Stimulated activated CD8-positive, alpha-beta memory T cell treated with anti-CD3 and anti-CD28 coated beads, Interleukin-4, amount 100 ng/mL, for 24 hours (primary cell): ENCODE measurements at regions not wholly inside any gene's neighbourhood (a gene's known extent, or its start where the extent isn't known, plus 50 kb on each side); places are given as distances from the start of the nearest gene placed in this dataset.

Source experiments
- DNase-seq: peaks from one replicate; pipeline ENCODE4 v3.0.0-alpha.2; 2020; ENCODE audit warnings: low read depth

DNA sequence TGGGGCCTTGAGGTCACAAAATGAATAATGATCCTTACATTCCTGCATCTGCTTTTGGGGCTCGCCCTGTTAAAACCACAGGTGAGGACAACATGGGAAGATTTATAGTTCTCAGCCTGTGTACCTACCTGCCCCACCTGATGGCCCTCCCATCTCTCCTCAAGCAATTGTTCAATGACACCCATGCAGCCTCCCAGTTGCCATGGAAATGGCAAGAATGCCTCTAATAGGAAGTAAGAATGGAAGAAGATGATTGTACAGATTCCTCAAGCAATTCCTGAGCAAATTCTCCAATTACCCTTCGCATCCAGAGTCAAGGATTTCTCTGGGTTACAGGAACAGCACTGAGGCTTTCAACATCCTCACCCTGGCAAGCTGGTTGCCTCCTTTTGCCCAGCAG is 78.6 kb upstream of the CCL2 start:
- no peak for DNase-seq

DNA sequence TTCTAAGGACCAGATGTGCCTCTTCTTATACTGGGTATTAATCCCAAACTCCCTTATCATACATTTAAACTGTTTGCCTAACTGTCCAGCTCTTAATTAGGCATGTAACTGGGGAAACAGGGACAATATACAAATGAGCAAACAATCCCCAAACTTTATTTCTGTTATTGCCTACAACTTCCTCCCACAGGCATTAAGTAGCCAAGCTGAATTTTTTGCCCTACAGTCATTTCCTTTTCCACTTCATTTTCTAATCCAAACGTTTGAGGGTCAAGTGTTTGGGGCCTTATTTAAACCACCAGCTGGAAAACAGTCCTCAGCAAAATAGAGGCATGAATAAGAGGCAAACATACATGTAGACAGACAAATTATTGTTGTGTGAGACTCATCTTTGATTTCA is 77.4 kb upstream of the CCL2 start:
- DNase-seq: no peak

DNA sequence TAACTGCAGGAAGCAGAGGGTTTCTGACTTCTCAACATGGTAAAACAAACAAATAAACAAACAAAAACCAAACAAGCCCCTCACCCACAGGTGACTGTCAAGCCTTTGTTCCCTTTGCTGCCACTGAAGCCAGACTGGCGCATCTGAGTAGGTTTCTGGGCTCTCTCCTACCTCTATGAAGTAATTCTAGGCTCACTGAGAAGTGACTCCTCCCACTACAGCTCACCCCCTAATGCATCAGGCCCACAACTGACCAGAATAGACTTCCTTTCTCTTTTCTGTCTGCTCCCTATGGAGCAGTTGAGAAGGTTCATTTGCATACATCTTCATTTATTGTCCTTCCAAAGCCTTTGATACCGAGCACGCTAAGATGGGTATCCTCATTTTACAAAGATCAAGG is 77.0 kb upstream of the CCL2 start:
- DNase-seq: no peak

DNA sequence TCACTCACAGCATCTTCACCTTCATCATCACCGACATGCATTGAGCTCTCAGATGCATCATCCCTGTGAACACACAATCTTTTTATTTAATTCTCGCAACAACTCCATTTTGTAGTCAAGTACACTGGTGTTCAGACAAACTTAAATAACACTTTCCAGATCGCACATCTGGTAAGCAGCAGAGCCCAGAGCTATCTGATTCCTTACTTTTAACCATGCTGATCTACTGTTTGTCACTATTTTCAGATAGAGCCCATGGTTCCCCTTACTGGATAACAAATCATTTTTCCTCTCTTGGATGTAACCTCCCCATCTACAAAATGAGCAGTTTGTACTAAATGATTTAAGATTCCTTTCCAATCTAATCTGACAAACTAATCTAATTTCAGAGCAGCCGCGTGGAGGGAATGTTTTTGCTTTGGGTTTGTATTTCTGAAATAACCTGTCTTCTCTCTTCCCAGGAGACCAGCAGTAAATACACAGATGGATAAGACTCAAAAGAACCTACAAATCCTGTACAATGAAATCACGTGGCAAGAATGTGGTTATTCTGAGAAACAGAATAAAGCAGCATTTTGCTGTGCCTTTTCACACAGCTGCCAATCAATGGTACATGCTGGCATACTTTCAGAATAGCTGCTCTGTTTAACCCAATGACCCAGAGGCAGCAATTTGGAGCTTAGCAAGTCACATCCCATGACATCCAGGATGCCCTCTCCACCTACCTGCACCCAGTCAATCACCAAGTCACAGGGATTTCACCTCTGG is 72.9 kb upstream of the CCL2 start:
- DNase-seq: no peak

DNA sequence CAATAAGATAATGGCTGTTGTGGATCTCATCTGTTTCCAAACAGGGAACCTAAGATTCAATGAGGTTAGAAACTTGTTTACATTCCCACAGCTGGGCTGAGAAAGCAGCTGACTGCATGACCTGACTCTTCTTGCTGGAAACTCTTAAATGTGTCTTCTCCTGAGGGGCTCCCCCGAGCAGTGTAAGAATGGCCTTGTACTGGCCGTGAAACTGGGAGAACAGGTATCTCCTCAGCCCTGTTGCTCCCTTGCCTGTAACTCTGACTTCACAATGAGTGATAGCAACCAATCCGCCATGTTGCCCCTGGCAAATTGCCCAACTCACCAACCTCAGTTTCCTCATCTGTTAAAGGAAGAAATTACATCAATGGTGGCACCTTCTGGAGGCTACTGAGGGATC is 59.1 kb upstream of the CCL2 start:
- DNase-seq: no peak

DNA sequence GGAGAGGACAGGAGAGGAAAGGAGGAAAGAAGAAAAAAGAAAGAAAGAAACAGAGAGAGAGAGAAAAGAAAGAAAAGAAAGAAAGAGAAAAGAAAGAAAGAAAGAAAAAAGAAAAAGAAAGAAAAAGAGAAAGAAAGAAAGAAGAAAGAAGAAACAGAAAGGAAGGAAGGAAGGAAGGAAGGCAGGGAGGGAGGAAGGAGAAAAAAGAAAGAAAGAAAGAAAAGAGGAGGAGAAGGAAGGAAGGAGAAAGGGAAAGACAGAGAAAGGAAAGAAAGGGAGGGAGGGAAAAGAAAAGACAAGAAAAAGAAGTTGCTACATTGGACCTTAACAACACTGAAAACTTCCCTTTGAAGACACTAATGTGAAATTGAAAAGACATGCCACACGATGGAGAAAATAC is 56.6 kb upstream of the CCL2 start:
- no peak for DNase-seq

DNA sequence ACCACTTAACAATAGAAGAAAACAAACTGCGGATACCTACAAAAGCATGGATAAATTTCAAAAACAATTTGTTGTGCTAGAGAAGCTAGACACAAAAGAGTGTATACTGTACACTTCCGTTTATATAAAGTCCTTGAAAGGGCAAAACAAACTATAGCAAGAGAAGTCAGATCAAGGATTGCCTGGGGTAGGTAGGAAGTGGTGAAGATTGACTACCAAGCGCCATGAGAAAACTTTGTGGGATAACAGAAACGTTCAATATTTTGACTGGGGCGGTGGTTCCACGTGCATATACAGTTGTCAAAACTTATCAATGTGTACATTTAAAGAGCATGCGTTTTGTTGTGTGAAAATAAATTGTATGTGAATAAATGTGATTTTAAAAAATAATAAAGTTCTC is 55.6 kb upstream of the CCL2 start:
- DNase-seq: no peak

DNA sequence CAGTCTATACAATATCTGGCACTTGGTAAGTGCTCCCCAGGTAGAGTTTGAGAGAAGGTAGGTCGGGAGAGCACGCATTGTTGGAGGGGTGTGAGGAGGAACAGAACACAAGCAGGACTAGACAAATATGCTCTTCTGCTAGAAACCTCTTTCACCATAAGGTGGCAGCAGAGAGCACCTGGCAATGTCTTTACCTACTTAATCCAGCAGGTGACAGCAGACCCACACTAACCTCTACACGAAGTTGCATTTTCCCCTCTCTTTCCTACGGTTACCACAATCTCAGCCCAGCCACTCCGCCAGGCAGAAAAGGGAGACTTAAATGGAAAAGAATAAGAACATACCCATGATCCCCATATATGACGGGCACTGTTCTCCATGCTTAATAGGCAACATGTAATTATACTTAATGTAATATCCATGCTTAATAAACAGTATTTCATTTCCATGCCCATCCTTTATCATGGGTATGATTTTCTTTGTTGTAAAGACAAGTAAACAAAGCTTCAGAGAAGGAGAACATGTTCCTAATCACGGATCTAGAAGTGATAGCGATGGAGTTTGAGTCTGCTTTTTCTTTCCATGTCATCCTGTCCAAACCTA is 55.1 kb upstream of the CCL2 start:
- DNase-seq: peak; percentile 34

DNA sequence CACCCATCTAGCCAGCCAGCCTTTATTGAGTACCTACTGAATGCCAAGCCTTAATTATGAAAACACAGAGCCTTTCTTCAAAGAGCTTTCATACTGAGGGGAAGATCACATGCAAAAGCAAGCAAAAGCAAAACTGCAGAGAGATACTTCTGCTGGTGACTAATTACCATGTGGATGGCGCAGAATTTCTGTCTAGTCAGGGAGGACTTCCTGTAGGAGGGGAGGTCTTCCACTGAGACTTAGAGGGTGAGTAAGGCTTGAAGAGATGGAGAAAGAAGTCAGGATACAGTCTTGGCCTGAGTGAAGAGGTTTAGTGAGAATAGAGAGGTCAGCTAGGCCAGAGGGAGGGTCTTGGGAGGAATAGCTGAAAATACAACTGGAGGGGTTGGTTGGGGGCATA is 53.9 kb upstream of the CCL2 start:
- DNase-seq: no peak

DNA sequence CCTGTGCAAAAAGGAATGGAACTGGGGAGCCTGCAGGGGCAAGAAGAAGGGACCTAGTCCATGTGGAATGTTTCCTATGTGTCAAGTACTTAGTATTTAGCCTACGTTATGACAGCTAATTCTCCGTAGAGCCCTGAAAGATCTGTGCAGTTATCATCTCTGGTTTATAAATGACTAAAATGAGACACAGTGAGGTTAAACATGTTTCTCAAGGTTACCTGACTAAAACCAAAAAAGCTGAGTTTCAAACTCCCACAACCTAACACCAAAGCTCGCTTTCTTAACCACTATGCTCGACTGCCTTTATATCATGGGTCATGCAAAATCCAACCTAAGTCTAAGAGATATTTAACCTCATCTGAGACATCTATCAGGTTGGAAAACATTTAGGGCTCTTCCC is 53.3 kb upstream of the CCL2 start:
- no peak for DNase-seq

DNA sequence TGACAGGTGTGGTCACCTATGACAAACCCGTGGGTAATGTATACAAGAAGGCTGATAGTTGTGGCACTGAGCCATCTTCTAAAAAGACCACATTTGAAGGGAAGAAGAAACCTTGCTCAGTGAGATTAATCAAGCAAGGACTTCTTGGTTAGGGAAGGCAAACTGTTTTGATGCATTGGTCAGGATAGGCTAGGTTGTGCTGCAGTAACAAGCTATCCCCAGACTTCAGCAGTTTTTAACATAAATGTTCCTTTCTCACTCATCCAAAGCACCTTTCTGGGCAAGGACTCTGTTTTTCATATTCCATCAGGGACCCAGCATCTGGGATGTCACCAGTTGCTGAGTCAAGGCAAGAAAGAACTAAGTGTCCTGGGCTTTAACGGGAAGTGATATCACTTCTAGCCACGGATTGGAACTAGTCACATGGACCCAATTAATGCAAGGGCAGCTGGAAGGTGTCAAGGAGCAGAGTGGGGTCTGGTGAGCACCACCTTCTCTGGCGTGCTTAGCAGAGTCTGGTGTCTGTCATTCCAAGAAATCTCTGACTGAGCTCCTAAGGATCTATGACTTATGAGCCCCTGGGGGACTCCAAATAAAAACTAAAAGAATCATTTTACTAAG is 52.0 kb upstream of the CCL2 start:
- DNase-seq: no peak

DNA sequence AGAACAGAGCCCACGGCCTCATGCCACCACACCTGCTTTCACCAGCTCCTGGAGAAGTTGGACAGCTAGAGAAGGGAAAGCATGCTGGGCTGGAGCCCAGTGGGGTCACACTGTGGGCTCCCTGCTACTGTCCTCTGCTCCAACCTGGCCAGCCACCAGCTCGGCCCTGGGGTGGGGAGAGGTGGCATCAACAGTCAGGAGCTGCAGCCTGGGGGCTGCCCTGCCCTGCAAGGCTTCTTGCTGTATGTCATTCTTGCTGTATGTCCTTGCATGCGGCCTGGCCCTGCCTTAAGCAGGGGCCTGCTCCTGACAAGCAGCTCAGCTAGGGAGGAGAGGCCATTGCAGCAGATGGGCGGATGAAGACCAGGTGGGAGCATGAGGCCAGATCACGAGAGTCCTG is 50.7 kb upstream of the CCL2 start:
- DNase-seq: no peak
